ENCODE measurements at regions not wholly inside any gene's neighbourhood (a gene's known extent, or its start where the extent isn't known, plus 50 kb on each side); places are given as distances from the start of the nearest gene placed in this dataset.
"Not testable (repeated sequence)": the region's sequence is repeated elsewhere in the genome, so short reads cannot be mapped to it uniquely, and the experiment has no call there.

DNA sequence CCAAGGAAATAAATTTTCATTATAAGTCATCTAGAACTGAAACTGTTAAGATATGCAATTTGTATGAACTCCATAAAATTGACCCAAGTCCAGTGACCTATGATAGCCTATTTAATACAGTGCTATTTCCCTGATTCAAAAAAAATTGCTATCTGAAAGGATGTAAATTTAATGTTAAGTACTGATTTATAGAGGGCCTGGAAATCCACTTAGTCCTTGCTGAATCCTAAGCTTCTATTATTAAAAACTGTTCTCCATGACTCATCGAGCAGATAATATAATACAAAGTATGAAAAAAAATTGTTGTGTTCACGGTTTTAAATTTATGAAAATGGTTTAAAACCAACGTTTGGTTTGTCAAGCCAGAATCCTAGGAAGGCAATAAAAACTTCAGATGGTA, 704.8 kb upstream of the AADAT start:
- Mint-ChIP-seq H3K27me3 (no peaks in the 10 kb centered on the region), H3K4me1 (no peaks in the 10 kb centered on the region), H3K27ac (no peak overlapping the region), H3K9me3 (peaks cover 2 to 11% (median 8%) of the 10 kb centered on the region in 3 donors), H3K4me3 (no peak overlapping the region), H3K36me3 (no peaks in the 10 kb centered on the region)
- no peak overlapping the region for H3K4me3 ChIP-seq (ENCODE audit: control insufficient read depth in 1 of 2, extremely low read depth in 1 of 2, low read length in 1 of 2)
- CTCF ChIA-PET: no interaction called here
- no peaks in the 10 kb centered on the region for H3K36me3 ChIP-seq (ENCODE audit: control insufficient read depth in 2 of 2, extremely low read depth in 1 of 2, insufficient read depth in 1 of 2, low read length in 1 of 2)
- H3K9me3 ChIP-seq: peaks cover 2% of the 10 kb centered on the region
- POLR2A ChIA-PET: no interaction called here
- no peak overlapping the region for H3K27ac ChIP-seq (ENCODE audit: low read length)
- 70% methylated on average over 2 of the region's 3 CpGs for WGBS (ENCODE audit: insufficient coverage)
- ATAC-seq (replicated peaks in 1 of 4) (no peak), DNase-seq (no peak)
- H3K27me3 ChIP-seq (replicated peaks in 1 of 2; ENCODE audit: control insufficient read depth in 2 of 2, extremely low read depth in 1 of 2, insufficient read depth in 2 of 2, low read length in 1 of 2): no peaks in the 10 kb centered on the region
- H3K4me1 ChIP-seq (ENCODE audit: control insufficient read depth in 1 of 2, extremely low read depth in 1 of 2, insufficient read depth in 2 of 2, low read length in 2 of 2): no peaks in the 10 kb centered on the region

- H3K27ac Mint-ChIP-seq; DNase-seq; H3K36me3 ChIP-seq (ENCODE audit: control insufficient read depth in 2 of 2, extremely low read depth in 1 of 2, insufficient read depth in 1 of 2, low read length in 1 of 2); H3K36me3 Mint-ChIP-seq; POLR2A ChIA-PET; H3K27me3 ChIP-seq (replicated peaks in 1 of 2; ENCODE audit: control insufficient read depth in 2 of 2, extremely low read depth in 1 of 2, insufficient read depth in 2 of 2, low read length in 1 of 2); H3K9me3 ChIP-seq; H3K4me1 Mint-ChIP-seq; CTCF ChIA-PET; H3K27me3 Mint-ChIP-seq; H3K4me3 ChIP-seq (ENCODE audit: control insufficient read depth in 1 of 2, extremely low read depth in 1 of 2, low read length in 1 of 2); ATAC-seq (replicated peaks in 1 of 4); H3K27ac ChIP-seq (ENCODE audit: low read length); H3K4me1 ChIP-seq (ENCODE audit: control insufficient read depth in 1 of 2, extremely low read depth in 1 of 2, insufficient read depth in 2 of 2, low read length in 2 of 2); H3K4me3 Mint-ChIP-seq: not testable (repeated sequence)
- 93% methylated on average over 18 of the region's 28 CpGs for WGBS (ENCODE audit: insufficient coverage)
- H3K9me3 Mint-ChIP-seq: peaks cover 0 to 11% (median 4%) of the 10 kb centered on the region in 3 donors
Measured at GRCh38 chr4:170788540-170789051, 698.8 kb upstream of the AADAT start.

- Mint-ChIP-seq H3K9me3 (peaks cover 11 to 25% (median 17%) of the 10 kb centered on the region in 3 donors), H3K27me3 (no peaks in the 10 kb centered on the region), H3K4me1 (no peaks in the 10 kb centered on the region), H3K4me3 (no peak overlapping the region), H3K27ac (no peak overlapping the region), H3K36me3 (no peaks in the 10 kb centered on the region)
- no peak overlapping the region for H3K27ac ChIP-seq (ENCODE audit: low read length)
- ChIA-PET CTCF (no interaction called here), POLR2A (no interaction called here)
- no peaks in the 10 kb centered on the region for H3K9me3 ChIP-seq
- WGBS (ENCODE audit: insufficient coverage): no CpG with 5 or more reads among the region's 3 CpGs
- H3K4me3 ChIP-seq (ENCODE audit: control insufficient read depth in 1 of 2, extremely low read depth in 1 of 2, low read length in 1 of 2): no peak overlapping the region
- no peaks in the 10 kb centered on the region for H3K27me3 ChIP-seq (replicated peaks in 1 of 2; ENCODE audit: control insufficient read depth in 2 of 2, extremely low read depth in 1 of 2, insufficient read depth in 2 of 2, low read length in 1 of 2)
- no peak for DNase-seq
- no peaks in the 10 kb centered on the region for H3K4me1 ChIP-seq (ENCODE audit: control insufficient read depth in 1 of 2, extremely low read depth in 1 of 2, insufficient read depth in 2 of 2, low read length in 2 of 2)
- no peaks in the 10 kb centered on the region for H3K36me3 ChIP-seq (ENCODE audit: control insufficient read depth in 2 of 2, extremely low read depth in 1 of 2, insufficient read depth in 1 of 2, low read length in 1 of 2)
- ATAC-seq (replicated peaks in 1 of 4): no peak
Measured at GRCh38 chr4:170777663-170778062, 687.9 kb upstream of the AADAT start.

DNA sequence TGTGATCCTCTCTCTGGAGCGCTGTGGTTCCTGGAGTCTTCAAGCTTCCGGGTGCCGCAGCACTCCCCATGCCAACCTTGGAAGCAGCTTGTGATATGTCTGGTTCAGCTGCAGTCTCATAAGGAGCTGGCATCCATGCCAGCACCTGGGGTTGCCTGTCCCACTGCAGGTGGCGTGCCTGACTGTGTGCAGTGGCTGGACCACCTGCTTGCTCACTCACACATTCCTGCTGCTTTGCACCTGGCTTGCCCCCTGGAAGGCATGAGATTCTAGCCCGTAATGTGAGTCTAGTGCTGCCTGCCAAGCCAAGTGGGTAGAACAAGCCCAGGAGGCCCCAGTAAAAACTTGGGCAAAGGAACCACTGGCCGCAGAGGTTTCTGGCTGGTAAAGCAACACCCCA, 687.2 kb upstream of the AADAT start:
- no peaks in the 10 kb centered on the region for H3K27me3 Mint-ChIP-seq
- H3K4me3 Mint-ChIP-seq: no peak overlapping the region
- peaks cover 11 to 25% (median 17%) of the 10 kb centered on the region in 3 donors for H3K9me3 Mint-ChIP-seq
- ATAC-seq (replicated peaks in 1 of 4) (no peak), DNase-seq (no peak)
- WGBS (ENCODE audit: insufficient coverage): 89% methylated on average over 5 of the region's 6 CpGs
- POLR2A ChIA-PET: no interaction called here
- H3K36me3 Mint-ChIP-seq: no peaks in the 10 kb centered on the region
- H3K4me1 Mint-ChIP-seq: no peaks in the 10 kb centered on the region
- CTCF ChIA-PET: no interaction called here
- Histone ChIP-seq H3K9me3 (no peaks in the 10 kb centered on the region), H3K27ac (ENCODE audit: low read length) (no peak overlapping the region), H3K36me3 (ENCODE audit: control insufficient read depth in 2 of 2, extremely low read depth in 1 of 2, insufficient read depth in 1 of 2, low read length in 1 of 2) (no peaks in the 10 kb centered on the region), H3K4me1 (ENCODE audit: control insufficient read depth in 1 of 2, extremely low read depth in 1 of 2, insufficient read depth in 2 of 2, low read length in 2 of 2) (no peaks in the 10 kb centered on the region), H3K4me3 (ENCODE audit: control insufficient read depth in 1 of 2, extremely low read depth in 1 of 2, low read length in 1 of 2) (no peak overlapping the region), H3K27me3 (replicated peaks in 1 of 2; ENCODE audit: control insufficient read depth in 2 of 2, extremely low read depth in 1 of 2, insufficient read depth in 2 of 2, low read length in 1 of 2) (no peaks in the 10 kb centered on the region)
- no peak overlapping the region for H3K27ac Mint-ChIP-seq

GRCh38 chr4:170775851-170776250, 686.1 kb upstream of the AADAT start:
- POLR2A ChIA-PET: no interaction called here
- ATAC-seq (replicated peaks in 1 of 4) (no peak), DNase-seq (no peak)
- Histone ChIP-seq H3K36me3 (ENCODE audit: control insufficient read depth in 2 of 2, extremely low read depth in 1 of 2, insufficient read depth in 1 of 2, low read length in 1 of 2) (no peaks in the 10 kb centered on the region), H3K9me3 (no peaks in the 10 kb centered on the region), H3K27me3 (replicated peaks in 1 of 2; ENCODE audit: control insufficient read depth in 2 of 2, extremely low read depth in 1 of 2, insufficient read depth in 2 of 2, low read length in 1 of 2) (no peaks in the 10 kb centered on the region), H3K27ac (ENCODE audit: low read length) (no peak overlapping the region), H3K4me3 (ENCODE audit: control insufficient read depth in 1 of 2, extremely low read depth in 1 of 2, low read length in 1 of 2) (no peak overlapping the region), H3K4me1 (ENCODE audit: control insufficient read depth in 1 of 2, extremely low read depth in 1 of 2, insufficient read depth in 2 of 2, low read length in 2 of 2) (no peaks in the 10 kb centered on the region)
- Mint-ChIP-seq H3K27ac (no peak overlapping the region), H3K4me3 (no peak overlapping the region), H3K36me3 (no peaks in the 10 kb centered on the region), H3K4me1 (no peaks in the 10 kb centered on the region), H3K27me3 (no peaks in the 10 kb centered on the region), H3K9me3 (peaks cover 5 to 18% (median 13%) of the 10 kb centered on the region in 3 donors)
- WGBS (ENCODE audit: insufficient coverage): 88% methylated on average over 2 of the region's 4 CpGs
- CTCF ChIA-PET: no interaction called here

GRCh38 chr4:170773709-170774273, 684.0 kb upstream of the AADAT start:
- Mint-ChIP-seq H3K4me1 (no peaks in the 10 kb centered on the region), H3K4me3 (no peak overlapping the region), H3K36me3 (no peaks in the 10 kb centered on the region), H3K27ac (no peak overlapping the region), H3K9me3 (peaks cover 5 to 13% (median 7%) of the 10 kb centered on the region in 3 donors), H3K27me3 (no peaks in the 10 kb centered on the region)
- ChIA-PET CTCF (no interaction called here), POLR2A (no interaction called here)
- H3K4me3 ChIP-seq (ENCODE audit: control insufficient read depth in 1 of 2, extremely low read depth in 1 of 2, low read length in 1 of 2): no peak overlapping the region
- H3K9me3 ChIP-seq: no peaks in the 10 kb centered on the region
- H3K27ac ChIP-seq (ENCODE audit: low read length): no peak overlapping the region
- H3K27me3 ChIP-seq (replicated peaks in 1 of 2; ENCODE audit: control insufficient read depth in 2 of 2, extremely low read depth in 1 of 2, insufficient read depth in 2 of 2, low read length in 1 of 2): no peaks in the 10 kb centered on the region
- no peak for DNase-seq
- WGBS (ENCODE audit: insufficient coverage): no CpG with 5 or more reads among the region's 2 CpGs
- no peak for ATAC-seq (replicated peaks in 1 of 4)
- H3K36me3 ChIP-seq (ENCODE audit: control insufficient read depth in 2 of 2, extremely low read depth in 1 of 2, insufficient read depth in 1 of 2, low read length in 1 of 2): no peaks in the 10 kb centered on the region
- no peaks in the 10 kb centered on the region for H3K4me1 ChIP-seq (ENCODE audit: control insufficient read depth in 1 of 2, extremely low read depth in 1 of 2, insufficient read depth in 2 of 2, low read length in 2 of 2)

DNA sequence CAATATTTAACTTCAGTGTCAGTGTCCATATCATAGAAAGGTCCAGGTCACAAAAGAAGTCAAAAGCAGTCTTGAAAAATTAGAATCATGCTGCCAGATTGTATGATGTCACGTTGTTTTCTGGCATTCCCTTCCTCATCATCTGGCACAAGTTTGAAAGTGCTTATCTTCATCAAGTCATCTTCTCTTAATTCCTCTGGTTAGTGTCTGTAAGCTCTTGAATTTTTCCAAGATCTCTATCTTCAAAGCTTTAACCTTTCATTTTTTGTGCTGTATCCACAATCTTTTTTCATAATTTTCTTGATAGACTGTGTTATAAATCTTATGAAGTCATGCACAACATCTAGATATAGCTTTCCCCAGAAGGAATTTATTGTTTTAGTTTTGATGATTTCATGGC, 682.7 kb upstream of the AADAT start:
- H3K4me3 ChIP-seq (ENCODE audit: control insufficient read depth in 1 of 2, extremely low read depth in 1 of 2, low read length in 1 of 2): no peak overlapping the region
- no peaks in the 10 kb centered on the region for H3K36me3 Mint-ChIP-seq

More for the DNA sequence above, 682.7 kb upstream of the AADAT start:
- no peaks in the 10 kb centered on the region for H3K36me3 ChIP-seq (ENCODE audit: control insufficient read depth in 2 of 2, extremely low read depth in 1 of 2, insufficient read depth in 1 of 2, low read length in 1 of 2)
- no peaks in the 10 kb centered on the region for H3K27me3 Mint-ChIP-seq
- no peaks in the 10 kb centered on the region for H3K4me1 ChIP-seq (ENCODE audit: control insufficient read depth in 1 of 2, extremely low read depth in 1 of 2, insufficient read depth in 2 of 2, low read length in 2 of 2)
- H3K9me3 Mint-ChIP-seq: peaks cover 0 to 11% (median 7%) of the 10 kb centered on the region in 3 donors
- H3K27me3 ChIP-seq (replicated peaks in 1 of 2; ENCODE audit: control insufficient read depth in 2 of 2, extremely low read depth in 1 of 2, insufficient read depth in 2 of 2, low read length in 1 of 2): no peaks in the 10 kb centered on the region
- no peaks in the 10 kb centered on the region for H3K9me3 ChIP-seq
- ChIA-PET POLR2A (no interaction called here), CTCF (no interaction called here)
- H3K4me3 Mint-ChIP-seq: no peak overlapping the region
- no peak for DNase-seq
- no peak overlapping the region for H3K27ac Mint-ChIP-seq
- ATAC-seq (replicated peaks in 1 of 4): no peak
- no peaks in the 10 kb centered on the region for H3K4me1 Mint-ChIP-seq
- WGBS (ENCODE audit: insufficient coverage): 50% methylated on average over 1 of the region's 1 CpG
- H3K27ac ChIP-seq (ENCODE audit: low read length): no peak overlapping the region

All from T-cell (primary cell).